ENCODE measurements at regions not wholly inside any gene's neighbourhood (a gene's known extent, or its start where the extent isn't known, plus 50 kb on each side); places are given as distances from the start of the nearest gene placed in this dataset.

DNA sequence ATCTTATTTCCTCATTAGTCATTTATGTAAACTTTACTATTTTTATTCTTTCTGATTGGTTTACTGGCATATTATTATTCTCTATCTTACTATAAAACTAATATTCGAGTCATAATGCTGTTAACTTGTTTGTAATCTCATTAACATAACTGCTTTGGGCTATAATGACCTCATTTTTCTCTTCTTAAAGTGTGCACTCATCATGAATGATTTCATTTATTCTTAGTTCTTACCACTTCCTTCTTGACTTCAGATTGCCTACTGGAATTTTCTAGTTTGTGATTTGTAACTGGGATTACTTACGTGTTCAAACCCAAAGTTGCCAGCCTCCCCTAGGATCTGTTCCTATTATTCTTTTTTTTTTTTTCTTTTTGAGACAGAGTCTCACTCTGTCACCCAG, 91.8 kb upstream of the TNFAIP3 start:
- Histone ChIP-seq H3K4me1 (ENCODE audit: control insufficient read depth in 2 of 3, insufficient read depth in 2 of 3, low read depth in 1 of 3, low read length in 3 of 3) (no peaks in the 10 kb centered on the region), H3K27me3 (ENCODE audit: control insufficient read depth, insufficient read depth, low read length) (no peaks in the 10 kb centered on the region), H3K27ac (ENCODE audit: low read depth in 2 of 2, low read length in 2 of 2) (no peak overlapping the region), H3K4me3 (ENCODE audit: low read length in 3 of 3) (no peak overlapping the region), H3K9me3 (ENCODE audit: control insufficient read depth in 2 of 3, insufficient read depth in 1 of 3, low read length in 3 of 3) (no peaks in the 10 kb centered on the region), H3K36me3 (ENCODE audit: control insufficient read depth in 2 of 3, insufficient read depth in 3 of 3, low read length in 3 of 3) (no peaks in the 10 kb centered on the region), H3K9ac (ENCODE audit: low read length in 3 of 3) (no peak overlapping the region)
- intact Hi-C loops (cut with DNase I): no loop called here
- DNase-seq (no peak), FAIRE-seq (no peak)
- no peak for TF ChIP-seq CTCF (IDR thresholded peaks at IDR 0.05; ENCODE audit: borderline replicate concordance, extremely low read depth, insufficient read depth)

DNA sequence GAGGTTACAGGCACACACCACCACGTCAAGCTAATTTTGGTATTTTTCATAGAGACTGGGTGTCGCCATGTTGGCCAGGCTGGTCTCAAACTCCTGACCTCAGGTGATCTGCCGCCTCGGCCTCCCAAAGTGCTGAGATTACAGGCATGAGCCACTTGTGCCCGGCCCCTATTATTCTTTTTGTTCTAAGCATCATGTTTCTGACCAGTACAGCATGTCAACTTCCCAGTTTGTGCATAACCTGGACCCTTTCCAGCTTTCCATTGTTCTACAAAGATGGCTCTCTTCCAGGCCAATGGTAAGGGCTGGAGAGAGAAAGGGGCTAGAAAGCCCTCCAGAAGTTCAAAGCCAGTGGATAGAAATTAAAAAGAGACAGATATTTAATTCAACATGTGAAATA, 91.3 kb upstream of the TNFAIP3 start:
- intact Hi-C loops (cut with DNase I): no loop called here

DNA sequence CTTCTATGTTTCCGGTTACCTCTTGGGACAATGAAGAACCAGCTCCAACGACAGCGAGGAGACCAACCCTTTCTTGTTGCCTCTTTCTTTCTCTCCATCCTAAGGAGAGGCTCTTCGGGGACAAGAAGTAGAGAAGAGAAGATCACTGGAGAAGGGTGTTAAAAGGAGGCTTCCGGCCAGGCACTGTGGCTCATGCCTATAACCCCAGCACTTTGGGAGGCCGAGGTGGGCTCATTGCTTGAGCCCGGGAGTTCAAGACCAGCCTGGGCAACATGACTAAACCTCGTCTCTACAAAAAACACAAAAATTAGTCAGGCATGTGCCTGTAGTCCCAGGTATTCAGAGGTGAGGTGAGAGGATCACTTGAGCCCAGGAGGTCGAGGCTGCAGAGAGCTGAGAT, 90.8 kb upstream of the TNFAIP3 start:
- Histone ChIP-seq H3K9me3 (ENCODE audit: control insufficient read depth in 2 of 3, insufficient read depth in 1 of 3, low read length in 3 of 3) (no peaks in the 10 kb centered on the region), H3K36me3 (ENCODE audit: control insufficient read depth in 2 of 3, insufficient read depth in 3 of 3, low read length in 3 of 3) (no peaks in the 10 kb centered on the region), H3K9ac (ENCODE audit: low read length in 3 of 3) (no peak overlapping the region), H3K27ac (ENCODE audit: low read depth in 2 of 2, low read length in 2 of 2) (no peak overlapping the region), H3K4me3 (ENCODE audit: low read length in 3 of 3) (no peak overlapping the region), H3K27me3 (ENCODE audit: control insufficient read depth, insufficient read depth, low read length) (no peaks in the 10 kb centered on the region), H3K4me1 (ENCODE audit: control insufficient read depth in 2 of 3, insufficient read depth in 2 of 3, low read depth in 1 of 3, low read length in 3 of 3) (no peaks in the 10 kb centered on the region)
- DNase-seq (no peak), FAIRE-seq (no peak)
- intact Hi-C loops (cut with DNase I): no loop called here
- TF ChIP-seq CTCF (IDR thresholded peaks at IDR 0.05; ENCODE audit: borderline replicate concordance, extremely low read depth, insufficient read depth): no peak

More for the DNA sequence above, 91.3 kb upstream of the TNFAIP3 start:
- Histone ChIP-seq H3K4me3 (ENCODE audit: low read length in 3 of 3) (no peak overlapping the region), H3K36me3 (ENCODE audit: control insufficient read depth in 2 of 3, insufficient read depth in 3 of 3, low read length in 3 of 3) (no peaks in the 10 kb centered on the region), H3K27ac (ENCODE audit: low read depth in 2 of 2, low read length in 2 of 2) (no peak overlapping the region), H3K9ac (ENCODE audit: low read length in 3 of 3) (no peak overlapping the region), H3K27me3 (ENCODE audit: control insufficient read depth, insufficient read depth, low read length) (no peaks in the 10 kb centered on the region), H3K9me3 (ENCODE audit: control insufficient read depth in 2 of 3, insufficient read depth in 1 of 3, low read length in 3 of 3) (no peaks in the 10 kb centered on the region), H3K4me1 (ENCODE audit: control insufficient read depth in 2 of 3, insufficient read depth in 2 of 3, low read depth in 1 of 3, low read length in 3 of 3) (no peaks in the 10 kb centered on the region)
- FAIRE-seq (no peak), DNase-seq (peak in 1 of 5 donors; percentile 21)
- TF ChIP-seq CTCF (IDR thresholded peaks at IDR 0.05; ENCODE audit: borderline replicate concordance, extremely low read depth, insufficient read depth): no peak
